K562 (cell line): ENCODE measurements at regions not wholly inside any gene's neighbourhood (a gene's known extent, or its start where the extent isn't known, plus 50 kb on each side); places are given as distances from the start of the nearest gene placed in this dataset.

Experiments
- ATAC-seq: fragments of 200-7000 bp; cut with Tn5 transposase; 3 replicates; pipeline ENCODE4 v1.9.1; 2020; ENCODE audit warnings: moderate library complexity
- BruUV-seq: library from RNA; stranded (reverse); fragments of 400-500 nt; replicated peaks from 2 replicates; lab custom pipeline; 2021; lab: Mats Ljungman, UMichigan
- CTCF ChIA-PET: fragments of 300-600 bp; formaldehyde crosslinking; extraction: SDS; loops from one replicate; lab custom pipeline; 2021; ENCODE audit warnings: low intra/inter-chr PET ratio; lab: Yijun Ruan, JAX
- POLR2A ChIA-PET: fragments of 300-600, 350-650 bp; sonication (Branson Sonifier 250); formaldehyde crosslinking; extraction: SDS; loops from one replicate; lab custom pipeline; 2021; ENCODE audit warnings: antibody characterized with exemption, inconsistent platforms; lab: Yijun Ruan, JAX
- DNase-seq, 4 experiments: peaks; one replicate each; pipeline versions ENCODE4 v3.0.0 to v3.0.0-alpha.2; 2011 to 2018; ENCODE audit warnings: low spot score in 3 of 4, mixed read lengths in 3 of 4; ENCODE audit errors: extremely low read depth in 1 of 4
- FAIRE-seq: peaks from 2 replicates; lab custom pipeline; 2011; peaks lifted over from hg19 to GRCh38; lab: Jason Lieb, UNC
- H2AFZ ChIP-seq: 2 replicates; pipeline ENCODE4 v1.6.0; 2011; ENCODE audit warnings: low read depth, low read length, control low read depth, inconsistent platforms
- H3K27ac ChIP-seq: fragments of 200-600 bp; 3 replicates; pipeline ENCODE4 v1.8.0; 2011; ENCODE audit warnings: low read depth, mild to moderate bottlenecking, control low read depth, inconsistent platforms, low read length, moderate library complexity, mixed read lengths; ENCODE audit errors: extremely low read depth
- H3K27me3 ChIP-seq, 2 experiments: fragments of 300-600 bp in 1 of 2; 2 replicates in 1 of 2; 3 replicates in 1 of 2; pipeline versions ENCODE4 v1.6.0 to v1.8.0; 2011; ENCODE audit warnings: inconsistent platforms in 2 of 2, low read length in 2 of 2, mild to moderate bottlenecking in 1 of 2, mixed read lengths in 1 of 2, moderate library complexity in 1 of 2; ENCODE audit not compliant: control insufficient read depth in 2 of 2, insufficient read depth in 2 of 2
- H3K36me3 ChIP-seq: fragments of 300-600 bp; 3 replicates; pipeline ENCODE4 v1.8.0; 2011; ENCODE audit warnings: mild to moderate bottlenecking, low read length, inconsistent platforms; ENCODE audit not compliant: control insufficient read depth, insufficient read depth
- H3K4me1 ChIP-seq, 2 experiments: fragments of 200-600 bp in 1 of 2; replicated peaks in 1 of 2; 2 replicates in 1 of 2; 3 replicates in 1 of 2; pipeline versions ENCODE4 v1.5.1 to v1.8.0; 2011; ENCODE audit warnings: inconsistent platforms in 2 of 2, low read length in 2 of 2, mild to moderate bottlenecking in 1 of 2, mixed read lengths in 1 of 2, moderate library complexity in 1 of 2; ENCODE audit not compliant: control insufficient read depth in 2 of 2, insufficient read depth in 2 of 2
- H3K4me2 ChIP-seq: 2 replicates; pipeline ENCODE4 v1.6.1; 2011; ENCODE audit warnings: low read length, control low read depth, inconsistent platforms, mixed read lengths; ENCODE audit not compliant: insufficient read depth
- H3K4me3 ChIP-seq: fragments of 200-600 bp; sonication (generic), shearing (Covaris generic); 2 replicates; pipeline ENCODE4 v1.5.1; 2016; ENCODE audit warnings: control low read depth, inconsistent platforms
- H3K79me2 ChIP-seq: fragments of 200-600 bp; 3 replicates; pipeline ENCODE4 v1.8.0; 2011; ENCODE audit warnings: low read length, inconsistent platforms; ENCODE audit not compliant: control insufficient read depth, insufficient read depth
- H3K9ac ChIP-seq, 2 experiments: 2 replicates each; pipeline versions ENCODE4 v1.6.0 to v1.6.1; 2011; ENCODE audit warnings: low read depth in 2 of 2, low read length in 2 of 2, control low read depth in 1 of 2, inconsistent platforms in 1 of 2, mild to moderate bottlenecking in 1 of 2, mixed read lengths in 1 of 2; ENCODE audit not compliant: insufficient read depth in 1 of 2
- H3K9me1 ChIP-seq: one replicate; pipeline ENCODE4 v1.6.0; 2011; ENCODE audit warnings: inconsistent platforms, mild to moderate bottlenecking, low read length, moderate library complexity; ENCODE audit not compliant: control insufficient read depth, insufficient read depth
- H3K9me3 ChIP-seq: replicated peaks from 2 replicates; pipeline ENCODE4 v1.5.1; 2011; ENCODE audit warnings: low read depth, low read length, inconsistent platforms; ENCODE audit not compliant: control insufficient read depth, insufficient read depth
- H4K20me1 ChIP-seq: replicated peaks from 2 replicates; pipeline ENCODE4 v1.6.1; 2011; ENCODE audit warnings: low read length, inconsistent platforms, mixed read lengths; ENCODE audit not compliant: control insufficient read depth, insufficient read depth
- CC2D1A ChIP-seq: fragments of 450-650 bp; IDR thresholded peaks from 2 replicates; pipeline ENCODE4 v1.6.1; 2017; ENCODE audit warnings: mild to moderate bottlenecking
- CHD1 ChIP-seq: fragments of 200-600 bp; sonication (generic); IDR thresholded peaks from one replicate; pipeline ENCODE4 v1.6.1; 2012; ENCODE audit warnings: mild to moderate bottlenecking, moderate library complexity, low read length, inconsistent platforms
- CREB1 ChIP-seq, 2 experiments: sonication (generic) in 1 of 2; formaldehyde crosslinking in 1 of 2; IDR thresholded peaks; 2 replicates each; pipeline versions ENCODE4 v1.6.1 to v1.8.0; 2012 to 2022; ENCODE audit warnings: inconsistent platforms in 1 of 2, mild to moderate bottlenecking in 1 of 2, missing genetic modification reagents in 1 of 2, moderate library complexity in 1 of 2
- DLX4 ChIP-seq: fragments of 250-450 bp; sonication (Bioruptor Pico); IDR thresholded peaks from 2 replicates; pipeline ENCODE4 v1.6.1; 2021; ENCODE audit warnings: mild to moderate bottlenecking
- HDAC1 ChIP-seq, 2 experiments: fragments of 450-650 bp; IDR thresholded peaks; 2 replicates each; pipeline ENCODE4 v1.6.1; 2016 to 2017; ENCODE audit warnings: inconsistent platforms in 1 of 2, mild to moderate bottlenecking in 1 of 2, moderate library complexity in 1 of 2
- POLR2H ChIP-seq: IDR thresholded peaks from 2 replicates; pipeline ENCODE4 v1.6.1; 2016; ENCODE audit warnings: missing genetic modification characterization, low read depth, mild to moderate bottlenecking, control low read depth, missing compliant biosample characterization, moderate library complexity
- PTBP1 ChIP-seq: fragments of 200-400 bp; formaldehyde crosslinking; IDR thresholded peaks from 2 replicates; pipeline ENCODE4 v1.6.1; 2017; ENCODE audit warnings: low read depth, low read length
- RBM34 ChIP-seq: fragments of 200-400 bp; formaldehyde crosslinking; IDR thresholded peaks from 2 replicates; pipeline ENCODE4 v1.6.1; 2018; ENCODE audit warnings: low read length, borderline replicate concordance; ENCODE audit not compliant: insufficient read depth
- TRIM25 ChIP-seq: fragments of 450-650 bp; IDR thresholded peaks from 2 replicates; pipeline ENCODE4 v1.7.0; 2016; ENCODE audit warnings: borderline replicate concordance
- TSHZ1 ChIP-seq: fragments of 250-450 bp; sonication (Bioruptor Pico); IDR thresholded peaks from 2 replicates; pipeline ENCODE4 v1.4.0; 2020; ENCODE audit warnings: mild to moderate bottlenecking, moderate library complexity
- ZNF609 ChIP-seq: sonication (generic); formaldehyde crosslinking; IDR thresholded peaks from 2 replicates; pipeline ENCODE4 v1.8.1; 2023; ENCODE audit warnings: missing genetic modification reagents, mild to moderate bottlenecking, borderline replicate concordance
- WGBS: fragments of 100-300 bp; shearing (Covaris generic); methylation state at CpG from one replicate; pipeline ENCODE4 v1.1.6; 2016; ENCODE audit warnings: low coverage, mixed read lengths; ENCODE audit not compliant: insufficient coverage; ENCODE audit errors: missing lambda C conversion rate; 5-methylcytosine and 5-hydroxymethylcytosine counted together
- in situ Hi-C: fragments of 300-500 bp; cut with MboI; formaldehyde crosslinking; loops from 4 replicates; pipeline ENCODE4 v1.15.0; 2018; ENCODE audit warnings: inconsistent platforms, mixed read lengths
- intact Hi-C: fragments of 100-400 bp; cut with micrococcal nuclease; formaldehyde crosslinking; loops from 2 replicates; pipeline ENCODE4 v1.14.2; 2022

- H3K27me3 ChIP-seq = no peaks in the 10 kb centered on the region
- BruUV-seq = no TSS peak
- FAIRE-seq = no peak
- H3K79me2 ChIP-seq = no peaks in the 10 kb centered on the region
- in situ Hi-C loops (no loop called here), intact Hi-C loops (no loop called here)
- no peaks in the 10 kb centered on the region for H3K4me1 ChIP-seq
- no peak overlapping the region for H3K4me2 ChIP-seq
- WGBS = 0% methylated on average over 2 of the region's 2 CpGs
- no peak for ATAC-seq
- H4K20me1 ChIP-seq = no peaks in the 10 kb centered on the region
- H3K36me3 ChIP-seq = no peaks in the 10 kb centered on the region
- POLR2A ChIA-PET = no interaction called here
- H3K27ac ChIP-seq = no peak overlapping the region
- no peaks in the 10 kb centered on the region for H3K9me3 ChIP-seq
- no peak overlapping the region for H3K4me3 ChIP-seq
- CTCF ChIA-PET = no interaction called here
- no peak overlapping the region for H3K9ac ChIP-seq
- no peak for DNase-seq
- no peak overlapping the region for H2AFZ ChIP-seq
- H3K9me1 ChIP-seq = no peaks in the 10 kb centered on the region
- no peak for TF ChIP-seq HDAC1 (IDR thresholded peaks at IDR 0.05)
- TF ChIP-seq CHD1 = no peak
- no peak for TF ChIP-seq TRIM25
- no peak for TF ChIP-seq DLX4 (CRISPR knock-in tag)
- no peak for TF ChIP-seq ZNF609 (CRISPR knock-in tag)
- no peak for TF ChIP-seq PTBP1
- TF ChIP-seq CREB1 (IDR thresholded peaks at IDR 0.05) = no peak
- no peak for TF ChIP-seq CREB1 (CRISPR knock-in tag; IDR thresholded peaks at IDR 0.05)
- no peak for TF ChIP-seq RBM34
- no peak for TF ChIP-seq TSHZ1 (CRISPR knock-in tag)
- no peak for TF ChIP-seq CC2D1A
- no peak for TF ChIP-seq POLR2H
Observed at GRCh38 chr13:56861476-56861875, 279.2 kb upstream of the PRR20A start.
